ENCODE measurements at regions not wholly inside any gene's neighbourhood (a gene's known extent, or its start where the extent isn't known, plus 50 kb on each side); places are given as distances from the start of the nearest gene placed in this dataset.

DNA sequence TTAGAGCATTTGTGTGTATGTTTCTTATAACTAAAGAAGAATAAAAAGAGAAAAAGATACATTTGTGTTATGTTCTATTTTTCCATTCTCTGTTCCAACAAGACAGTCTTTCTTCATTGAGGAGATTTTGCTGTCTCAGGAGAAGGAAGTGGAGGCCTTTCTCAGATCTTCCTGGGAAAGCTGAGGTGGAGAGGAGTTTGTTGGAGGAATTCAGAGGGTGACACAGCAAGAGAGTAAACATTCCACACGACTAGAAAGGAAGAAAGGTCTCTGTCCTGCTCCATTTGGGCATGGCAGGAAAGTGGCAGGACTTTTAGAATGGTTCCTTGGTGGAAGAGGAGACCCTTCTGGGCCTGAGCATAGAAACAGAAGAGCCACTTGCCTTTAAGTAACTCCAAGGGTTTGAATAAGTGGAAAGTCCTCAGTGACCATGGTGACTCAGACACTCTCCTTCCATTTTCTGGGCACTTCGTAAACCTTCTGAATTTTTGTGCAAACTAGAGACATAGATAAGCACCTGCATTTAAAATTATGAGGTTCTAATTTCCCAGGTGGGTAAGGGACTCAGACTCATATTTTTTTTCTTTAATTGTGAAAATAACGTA is 52.3 kb upstream of the COL5A2 start:
- H4K20me1 ChIP-seq (ENCODE audit: insufficient read depth, low read length) = no peaks in the 10 kb centered on the region
- no peaks in the 10 kb centered on the region for H3K4me1 ChIP-seq (ENCODE audit: insufficient read depth, low read length, severe bottlenecking)
- H3K27me3 ChIP-seq (ENCODE audit: insufficient read depth, low read length) = no peaks in the 10 kb centered on the region
- H3K4me3 ChIP-seq (ENCODE audit: low read depth, low read length, poor library complexity, severe bottlenecking) = no peak overlapping the region
- no peaks in the 10 kb centered on the region for H3K79me2 ChIP-seq (ENCODE audit: insufficient read depth, low read length)
- no peaks in the 10 kb centered on the region for H3K9me3 ChIP-seq (ENCODE audit: low read length)
- H3K9ac ChIP-seq (ENCODE audit: low read length) = no peak overlapping the region
- no peak overlapping the region for H2AFZ ChIP-seq (ENCODE audit: low read length)
- no peaks in the 10 kb centered on the region for H3K36me3 ChIP-seq (ENCODE audit: insufficient read depth, low read length)
- no peak overlapping the region for H3K4me2 ChIP-seq (ENCODE audit: low read length)
- no peaks in the 10 kb centered on the region for H3K9me2 ChIP-seq (ENCODE audit: low read depth, low read length)
- no peak overlapping the region for H3K27ac ChIP-seq (ENCODE audit: low read depth, low read length, poor library complexity, severe bottlenecking)
- H3F3A ChIP-seq (ENCODE audit: insufficient read depth, low read length) = no peaks in the 10 kb centered on the region
- no peak for TF ChIP-seq EZH2 (IDR thresholded peaks at IDR 0.05; ENCODE audit: borderline replicate concordance, low read length)

DNA sequence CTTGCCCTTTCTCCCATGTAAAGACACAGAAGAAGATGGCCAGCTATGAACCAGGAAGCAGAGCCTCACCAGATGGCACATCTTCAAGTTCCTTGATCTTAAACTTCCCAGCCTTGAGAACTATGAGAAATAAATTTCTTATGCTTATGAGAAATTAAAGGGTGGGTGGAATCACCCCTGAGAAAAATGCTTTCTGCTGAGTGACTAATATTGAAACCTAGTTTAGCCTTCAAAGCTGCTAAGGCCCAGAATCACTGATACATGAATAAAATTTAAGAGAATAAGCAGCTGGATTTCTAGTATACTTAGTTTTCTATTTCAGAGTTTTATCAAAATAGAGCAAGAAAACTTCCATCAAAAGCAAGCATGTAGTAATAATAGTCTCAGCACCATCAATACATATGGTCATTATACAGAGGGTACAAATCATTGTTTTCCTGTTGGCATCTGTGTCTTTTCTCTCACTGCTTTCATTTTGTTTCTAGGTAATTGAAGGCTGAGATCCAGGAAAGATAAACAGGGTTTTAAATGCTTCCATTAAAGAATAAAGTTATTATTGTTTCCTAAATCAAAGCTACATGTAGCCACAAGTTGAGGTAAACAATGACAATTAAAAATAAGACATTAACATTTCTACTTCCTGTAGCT is 53.3 kb upstream of the COL5A2 start:
- H3K9me2 ChIP-seq (ENCODE audit: low read depth, low read length) = no peaks in the 10 kb centered on the region

DNA sequence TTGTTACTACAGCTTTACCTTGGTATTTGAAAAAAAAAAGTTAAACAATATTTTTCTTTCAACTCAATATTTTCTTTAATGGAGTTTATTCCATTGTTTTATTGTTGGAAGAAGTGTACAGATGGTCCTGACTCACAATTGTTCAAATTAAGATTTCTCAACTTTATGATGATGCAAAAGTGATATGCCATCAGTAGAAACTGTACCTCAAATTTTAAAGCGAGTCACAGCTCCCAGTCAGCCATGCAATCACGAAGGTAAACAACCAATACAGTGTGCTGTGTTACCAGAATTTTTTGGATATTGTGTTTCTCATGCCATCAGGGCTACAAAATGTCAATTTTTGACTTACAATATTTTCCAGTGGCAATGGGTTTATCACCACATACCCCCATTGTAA is 54.0 kb upstream of the COL5A2 start:
- H3K27ac ChIP-seq (ENCODE audit: low read depth, low read length, poor library complexity, severe bottlenecking) = no peak overlapping the region
- no peaks in the 10 kb centered on the region for H3K36me3 ChIP-seq (ENCODE audit: insufficient read depth, low read length)
- no peaks in the 10 kb centered on the region for H3K9me2 ChIP-seq (ENCODE audit: low read depth, low read length)
- H4K20me1 ChIP-seq (ENCODE audit: insufficient read depth, low read length) = no peaks in the 10 kb centered on the region
- H3F3A ChIP-seq (ENCODE audit: insufficient read depth, low read length) = no peaks in the 10 kb centered on the region
- no peak overlapping the region for H3K4me2 ChIP-seq (ENCODE audit: low read length)
- no peaks in the 10 kb centered on the region for H3K27me3 ChIP-seq (ENCODE audit: insufficient read depth, low read length)
- TF ChIP-seq, protein P1, sequence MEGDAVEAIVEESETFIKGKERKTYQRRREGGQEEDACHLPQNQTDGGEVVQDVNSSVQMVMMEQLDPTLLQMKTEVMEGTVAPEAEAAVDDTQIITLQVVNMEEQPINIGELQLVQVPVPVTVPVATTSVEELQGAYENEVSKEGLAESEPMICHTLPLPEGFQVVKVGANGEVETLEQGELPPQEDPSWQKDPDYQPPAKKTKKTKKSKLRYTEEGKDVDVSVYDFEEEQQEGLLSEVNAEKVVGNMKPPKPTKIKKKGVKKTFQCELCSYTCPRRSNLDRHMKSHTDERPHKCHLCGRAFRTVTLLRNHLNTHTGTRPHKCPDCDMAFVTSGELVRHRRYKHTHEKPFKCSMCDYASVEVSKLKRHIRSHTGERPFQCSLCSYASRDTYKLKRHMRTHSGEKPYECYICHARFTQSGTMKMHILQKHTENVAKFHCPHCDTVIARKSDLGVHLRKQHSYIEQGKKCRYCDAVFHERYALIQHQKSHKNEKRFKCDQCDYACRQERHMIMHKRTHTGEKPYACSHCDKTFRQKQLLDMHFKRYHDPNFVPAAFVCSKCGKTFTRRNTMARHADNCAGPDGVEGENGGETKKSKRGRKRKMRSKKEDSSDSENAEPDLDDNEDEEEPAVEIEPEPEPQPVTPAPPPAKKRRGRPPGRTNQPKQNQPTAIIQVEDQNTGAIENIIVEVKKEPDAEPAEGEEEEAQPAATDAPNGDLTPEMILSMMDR (IDR thresholded peaks at IDR 0.05; ENCODE audit: low read length) = no peak
- no peak for TF ChIP-seq EZH2 (IDR thresholded peaks at IDR 0.05; ENCODE audit: borderline replicate concordance, low read length)
- no peak overlapping the region for H3K4me3 ChIP-seq (ENCODE audit: low read depth, low read length, poor library complexity, severe bottlenecking)
- no peaks in the 10 kb centered on the region for H3K79me2 ChIP-seq (ENCODE audit: insufficient read depth, low read length)
- no peak overlapping the region for H2AFZ ChIP-seq (ENCODE audit: low read length)
- no peak overlapping the region for H3K9ac ChIP-seq (ENCODE audit: low read length)
- H3K4me1 ChIP-seq (ENCODE audit: insufficient read depth, low read length, severe bottlenecking) = no peaks in the 10 kb centered on the region
- H3K9me3 ChIP-seq (ENCODE audit: low read length) = no peaks in the 10 kb centered on the region

More for the DNA sequence above, 53.3 kb upstream of the COL5A2 start:
- Histone ChIP-seq H3K4me2 (ENCODE audit: low read length) (no peak overlapping the region), H4K20me1 (ENCODE audit: insufficient read depth, low read length) (no peaks in the 10 kb centered on the region), H3K9me3 (ENCODE audit: low read length) (no peaks in the 10 kb centered on the region), H3K79me2 (ENCODE audit: insufficient read depth, low read length) (no peaks in the 10 kb centered on the region), H3K4me3 (ENCODE audit: low read depth, low read length, poor library complexity, severe bottlenecking) (no peak overlapping the region), H3K9ac (ENCODE audit: low read length) (no peak overlapping the region), H3F3A (ENCODE audit: insufficient read depth, low read length) (no peaks in the 10 kb centered on the region), H3K27ac (ENCODE audit: low read depth, low read length, poor library complexity, severe bottlenecking) (no peak overlapping the region), H2AFZ (ENCODE audit: low read length) (no peak overlapping the region), H3K27me3 (ENCODE audit: insufficient read depth, low read length) (no peaks in the 10 kb centered on the region), H3K36me3 (ENCODE audit: insufficient read depth, low read length) (no peaks in the 10 kb centered on the region), H3K4me1 (ENCODE audit: insufficient read depth, low read length, severe bottlenecking) (no peaks in the 10 kb centered on the region)
- TF ChIP-seq EZH2 (IDR thresholded peaks at IDR 0.05; ENCODE audit: borderline replicate concordance, low read length) = no peak
- TF ChIP-seq, protein P1 (IDR thresholded peaks at IDR 0.05; ENCODE audit: low read length) = no peak

GRCh38 chr2:189234991-189235390 is 55.4 kb upstream of the COL5A2 start:
- Histone ChIP-seq H4K20me1 (ENCODE audit: insufficient read depth, low read length) (no peaks in the 10 kb centered on the region), H3K4me2 (ENCODE audit: low read length) (no peak overlapping the region), H3K79me2 (ENCODE audit: insufficient read depth, low read length) (no peaks in the 10 kb centered on the region), H3K4me1 (ENCODE audit: insufficient read depth, low read length, severe bottlenecking) (no peaks in the 10 kb centered on the region), H2AFZ (ENCODE audit: low read length) (no peak overlapping the region), H3K4me3 (ENCODE audit: low read depth, low read length, poor library complexity, severe bottlenecking) (no peak overlapping the region), H3K9me3 (ENCODE audit: low read length) (no peaks in the 10 kb centered on the region), H3K27me3 (ENCODE audit: insufficient read depth, low read length) (no peaks in the 10 kb centered on the region), H3K9ac (ENCODE audit: low read length) (no peak overlapping the region), H3K36me3 (ENCODE audit: insufficient read depth, low read length) (no peaks in the 10 kb centered on the region), H3K9me2 (ENCODE audit: low read depth, low read length) (no peaks in the 10 kb centered on the region), H3K27ac (ENCODE audit: low read depth, low read length, poor library complexity, severe bottlenecking) (no peak overlapping the region), H3F3A (ENCODE audit: insufficient read depth, low read length) (no peaks in the 10 kb centered on the region)
- TF ChIP-seq EZH2 (IDR thresholded peaks at IDR 0.05; ENCODE audit: borderline replicate concordance, low read length) = no peak
- TF ChIP-seq, protein P1 (IDR thresholded peaks at IDR 0.05; ENCODE audit: low read length) = no peak
